SK-N-DZ (cell line): ENCODE measurements at regions not wholly inside any gene's neighbourhood (a gene's known extent, or its start where the extent isn't known, plus 50 kb on each side); places are given as distances from the start of the nearest gene placed in this dataset.
A peak's percentile ranks its signal among the peaks of the same experiment; 100 is the strongest.
"Not testable (repeated sequence)": the region's sequence is repeated elsewhere in the genome, so short reads cannot be mapped to it uniquely, and the experiment has no call there.

Experiments
- DNase-seq: peaks from one replicate; pipeline ENCODE4 v3.0.0-alpha.2; 2015; ENCODE audit warnings: low spot score

DNA sequence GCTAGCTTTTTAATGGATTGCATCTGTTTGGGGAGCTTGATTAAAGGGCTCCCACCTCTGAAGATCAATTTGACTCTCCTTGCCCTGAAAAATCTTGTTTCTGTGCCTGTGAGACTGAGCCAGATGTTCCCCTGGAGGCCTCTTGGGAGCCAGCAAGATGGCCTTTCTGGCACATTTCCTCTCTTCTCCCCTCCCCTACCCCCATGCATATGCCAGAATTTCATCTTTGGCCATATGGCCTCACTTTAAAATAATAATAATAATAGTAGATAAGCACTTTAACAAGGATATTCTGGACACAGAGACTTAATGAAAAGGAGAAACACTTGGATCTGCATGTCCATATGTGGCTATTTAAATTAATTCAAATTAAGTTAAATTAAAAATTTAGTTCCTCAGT is 144.1 kb upstream of the CES5A start:
- no peak for DNase-seq

DNA sequence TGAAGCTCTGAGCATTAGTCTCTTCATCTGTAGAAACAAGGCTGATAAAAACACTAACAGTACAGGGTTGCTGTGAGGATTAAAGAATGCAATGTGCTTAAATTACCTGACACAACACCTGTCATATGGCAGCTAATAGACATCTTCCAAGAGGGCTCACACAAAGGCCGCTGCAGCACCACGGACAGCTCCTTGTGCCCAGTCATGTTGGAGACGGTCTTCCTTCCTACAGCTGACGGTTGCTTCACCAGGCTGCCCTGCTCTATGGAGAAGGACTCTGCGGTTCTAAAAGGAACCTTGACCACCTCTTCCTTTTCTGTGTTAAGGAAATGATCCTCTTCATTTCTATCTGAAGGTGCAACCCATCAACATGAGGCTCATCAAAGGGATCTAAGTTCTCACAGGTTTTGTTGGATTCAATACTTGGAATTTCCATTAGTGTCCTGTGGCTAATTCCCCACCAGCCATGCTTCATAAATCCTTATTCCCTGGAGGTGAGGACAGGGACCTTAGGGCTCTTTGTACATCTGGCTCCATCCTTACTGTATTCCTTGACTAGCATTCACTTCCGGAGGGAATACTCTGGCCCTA is 138.9 kb upstream of the CES5A start:
- peak; percentile 16 for DNase-seq

GRCh38 chr16:56012482-56012811 is 137.3 kb upstream of the CES5A start:
- DNase-seq, result no peak

DNA sequence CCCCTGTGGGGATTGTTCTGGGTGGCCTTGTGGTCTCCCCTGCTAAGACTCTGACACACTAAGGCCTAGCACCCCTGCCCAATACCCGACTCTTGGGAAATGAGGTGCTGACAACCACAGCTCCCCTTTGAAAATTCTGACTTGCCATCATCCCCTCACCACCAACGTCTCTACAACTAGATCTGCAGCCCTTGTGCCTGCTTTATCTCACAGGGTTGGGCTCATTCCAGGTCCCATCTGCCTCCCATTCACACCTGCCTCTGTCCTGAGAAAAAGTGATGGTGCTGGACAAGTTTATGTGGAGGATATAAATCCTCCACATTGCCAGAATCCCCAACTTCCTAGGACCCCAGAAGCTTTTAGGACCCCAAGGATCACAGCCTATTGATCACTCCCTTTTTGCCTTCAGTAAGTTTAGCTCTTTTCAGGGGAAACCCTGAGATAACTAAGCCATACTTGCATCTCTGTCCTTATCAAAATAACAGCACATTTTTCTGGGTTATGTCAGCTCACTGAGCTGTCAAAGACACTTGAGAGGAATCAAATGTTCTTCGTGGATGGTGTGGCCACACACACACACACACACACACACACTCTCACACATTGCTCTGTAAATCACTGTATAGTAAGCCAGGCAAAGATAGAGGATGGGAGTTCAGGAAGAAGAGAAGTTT is 136.8 kb upstream of the CES5A start:
- DNase-seq, result no peak

- no peak for DNase-seq
These were observed 130.8 kb upstream of the CES5A start for GRCh38 chr16:56005958-56006357.

DNA sequence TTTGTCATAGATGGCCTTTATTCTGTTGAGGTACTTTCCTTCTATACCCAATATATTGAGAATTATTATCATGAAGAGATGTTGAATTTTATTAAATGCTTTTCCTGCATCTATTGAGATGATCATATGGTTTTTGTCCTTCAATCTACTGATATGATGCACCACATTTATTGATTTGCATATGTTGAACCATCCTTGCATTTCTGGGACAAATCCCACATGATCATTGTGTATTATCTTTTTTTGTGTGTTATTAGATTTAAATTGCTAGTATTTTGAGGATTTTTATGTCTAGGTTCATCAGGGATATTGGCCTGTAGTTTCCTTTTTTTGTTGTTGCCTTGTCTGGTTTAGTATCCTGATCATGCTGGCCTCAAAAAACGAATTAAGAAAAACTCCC is 124.5 kb upstream of the CES5A start:
- DNase-seq, result no peak

DNA sequence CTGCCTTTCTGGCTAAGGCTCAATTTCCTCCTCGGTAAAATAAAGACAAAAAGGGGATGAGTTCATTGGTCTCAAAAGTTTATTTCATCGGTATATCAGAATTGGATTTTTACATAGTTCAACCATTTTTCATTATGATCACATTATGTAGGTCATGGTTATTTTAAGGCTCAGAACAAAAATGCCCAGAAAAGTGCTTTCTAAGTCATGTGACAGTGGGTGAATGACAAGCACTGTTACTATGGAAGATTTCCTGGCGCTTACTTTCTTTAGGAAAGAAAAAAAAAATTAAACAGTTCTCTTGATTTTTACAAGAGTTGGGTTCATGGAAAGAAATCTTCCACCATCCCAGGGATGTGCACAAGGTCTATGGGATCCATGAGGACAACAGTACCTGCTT is 117.9 kb upstream of the CES5A start:
- no peak for DNase-seq

GRCh38 chr16:55992551-55992950 is 117.4 kb upstream of the CES5A start:
- DNase-seq, result no peak

- no peak for DNase-seq
These were observed 116.7 kb upstream of the CES5A start for GRCh38 chr16:55991843-55992242.

GRCh38 chr16:55989569-55989907 is 114.4 kb upstream of the CES5A start:
- DNase-seq, result no peak

DNA sequence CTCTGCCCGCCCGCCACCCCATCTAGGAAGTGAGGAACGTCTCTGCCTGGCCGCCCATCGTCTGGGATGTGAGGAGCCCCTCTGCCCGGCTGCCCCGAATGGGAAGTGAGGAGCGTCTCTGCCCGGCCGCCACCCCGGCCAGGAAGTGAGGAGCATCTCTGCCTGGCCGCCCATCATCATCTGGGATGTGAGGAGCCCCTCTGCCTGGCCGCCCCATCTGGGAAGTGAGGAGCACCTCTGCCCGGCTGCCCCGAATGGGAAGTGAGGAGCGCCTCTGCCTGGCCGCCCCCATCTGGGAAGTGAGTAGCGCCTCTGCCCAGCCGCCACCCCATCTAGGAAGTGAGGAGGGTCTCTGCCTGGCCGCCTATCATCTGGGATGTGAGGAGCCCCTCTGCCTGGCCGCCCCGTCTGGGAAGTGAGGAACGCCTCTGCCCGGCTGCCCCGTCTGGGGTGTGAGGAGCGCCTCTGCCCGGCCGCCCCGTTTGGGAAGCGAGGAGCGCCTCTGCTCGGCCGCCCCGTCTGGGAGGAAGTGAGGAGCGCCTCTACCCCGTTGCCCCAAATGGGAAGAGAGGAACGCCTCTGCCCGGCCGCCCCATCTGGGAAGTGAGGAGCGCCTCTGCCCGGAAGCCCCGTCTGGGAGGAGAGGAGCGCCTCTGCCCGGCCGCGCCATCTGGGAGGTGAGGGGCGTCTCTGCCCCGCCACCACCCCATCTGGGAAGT is 113.8 kb upstream of the CES5A start:
- DNase-seq, result not testable (repeated sequence)

DNA sequence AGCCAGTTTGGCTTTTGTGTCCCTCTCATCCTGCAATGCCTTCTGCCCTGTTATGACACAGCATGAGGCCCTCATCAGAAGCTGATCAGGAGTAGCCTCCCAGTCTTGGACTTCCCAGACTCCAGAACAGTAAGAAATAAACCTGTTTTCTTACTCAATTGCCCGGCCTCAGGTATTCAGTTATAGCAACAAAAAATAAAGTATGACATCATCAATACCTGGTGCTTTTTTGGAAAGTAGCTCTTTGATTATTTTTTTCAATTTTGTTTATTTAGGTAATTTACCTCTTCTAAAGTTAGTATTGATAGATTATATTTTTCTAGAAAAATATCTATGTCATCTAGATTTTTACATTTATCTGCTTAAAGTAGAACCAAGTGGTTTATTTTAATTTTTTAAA is 112.8 kb upstream of the CES5A start:
- no peak for DNase-seq

DNA sequence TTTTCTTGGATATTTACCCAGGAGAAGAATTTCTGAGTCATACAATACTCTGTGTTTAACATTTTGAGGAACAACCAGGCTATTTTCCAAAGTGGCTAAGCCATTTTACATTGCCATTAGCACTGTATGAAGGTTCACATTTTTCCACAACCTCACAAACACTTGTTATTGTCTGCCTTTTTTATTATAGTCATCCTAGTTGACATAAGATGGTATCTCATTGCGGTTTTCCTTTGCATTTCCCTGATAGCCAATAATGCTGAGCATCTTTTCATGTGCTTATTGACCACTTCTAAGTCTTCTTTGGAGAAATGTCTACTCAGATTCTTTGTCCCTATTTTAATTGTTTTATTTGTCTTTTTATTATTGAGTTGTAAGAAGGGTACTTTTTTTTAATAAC is 107.4 kb upstream of the CES5A start:
- DNase-seq, result no peak

GRCh38 chr16:55981557-55981956 is 106.4 kb upstream of the CES5A start:
- DNase-seq, result no peak

GRCh38 chr16:55976815-55977214 is 101.6 kb upstream of the CES5A start:
- DNase-seq, result no peak

GRCh38 chr16:55971447-55971846 is 96.3 kb upstream of the CES5A start:
- no peak for DNase-seq

GRCh38 chr16:55968221-55968620 is 93.0 kb upstream of the CES5A start:
- no peak for DNase-seq

DNA sequence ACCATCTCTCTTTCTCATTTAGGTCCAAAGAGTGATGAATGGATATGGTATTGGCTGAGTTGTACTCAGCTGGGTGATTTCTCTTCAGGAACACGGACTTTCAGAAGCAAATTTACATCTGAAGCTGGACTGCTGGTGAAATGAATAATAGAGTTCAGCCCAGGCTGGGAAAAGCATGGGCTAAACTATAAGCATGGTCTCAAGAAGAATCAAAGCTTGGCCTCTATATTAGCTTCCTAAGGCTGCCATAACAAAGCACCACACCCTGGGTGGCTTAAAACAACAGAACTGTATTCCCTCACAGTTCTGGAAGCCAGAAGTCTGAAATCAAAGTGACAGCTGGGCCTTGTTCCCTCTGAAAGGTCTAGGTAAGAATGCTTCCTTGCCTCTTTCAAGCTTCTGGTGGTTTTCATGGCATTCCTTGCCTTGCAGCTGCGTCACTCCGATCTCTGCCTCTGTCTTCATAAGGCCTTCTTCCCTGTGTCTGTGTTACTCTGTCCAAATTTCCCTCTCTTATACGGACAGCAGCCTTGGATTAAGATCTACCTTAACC is 89.8 kb upstream of the CES5A start:
- no peak for DNase-seq

GRCh38 chr16:55955845-55956244 is 80.7 kb upstream of the CES5A start:
- no peak for DNase-seq

DNA sequence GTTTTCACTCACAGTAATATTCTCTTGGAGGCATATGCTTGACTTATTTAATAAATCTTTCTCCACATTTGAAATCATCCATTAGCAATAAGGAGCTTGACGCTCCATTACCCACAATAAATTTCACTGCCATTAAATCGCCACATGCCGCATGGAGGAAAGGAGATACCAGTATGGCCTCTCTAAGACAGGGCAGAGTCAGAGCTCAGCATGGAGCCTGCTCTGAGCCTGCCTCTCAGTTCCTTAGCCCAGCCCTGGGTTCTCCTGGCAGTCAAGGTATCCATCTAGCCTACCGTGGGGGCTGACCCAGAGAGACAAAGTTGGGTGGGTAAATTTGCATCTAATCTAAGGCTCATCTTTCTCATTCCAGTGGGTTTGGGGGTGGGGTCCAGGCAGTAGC is 80.3 kb upstream of the CES5A start:
- no peak for DNase-seq

DNA sequence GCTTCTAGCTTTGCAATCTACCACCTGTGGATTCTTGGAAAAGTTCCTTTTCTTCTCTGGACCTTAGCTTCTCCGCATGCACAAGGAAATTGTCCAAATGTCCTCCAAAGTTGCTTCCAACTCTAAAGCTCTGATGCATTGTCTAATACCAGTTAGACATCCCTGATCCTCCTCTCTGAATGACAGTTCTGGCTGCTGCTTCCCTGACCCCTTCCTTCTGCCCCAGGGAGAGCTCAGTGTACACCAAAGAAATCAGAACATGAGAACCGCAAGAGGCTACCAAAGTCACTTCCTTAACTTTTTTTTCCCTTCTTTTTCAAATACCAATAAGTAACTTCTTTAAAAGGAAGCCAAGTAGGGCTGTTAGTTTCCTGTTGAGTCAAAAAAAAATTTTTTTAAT is 79.7 kb upstream of the CES5A start:
- no peak for DNase-seq

DNA sequence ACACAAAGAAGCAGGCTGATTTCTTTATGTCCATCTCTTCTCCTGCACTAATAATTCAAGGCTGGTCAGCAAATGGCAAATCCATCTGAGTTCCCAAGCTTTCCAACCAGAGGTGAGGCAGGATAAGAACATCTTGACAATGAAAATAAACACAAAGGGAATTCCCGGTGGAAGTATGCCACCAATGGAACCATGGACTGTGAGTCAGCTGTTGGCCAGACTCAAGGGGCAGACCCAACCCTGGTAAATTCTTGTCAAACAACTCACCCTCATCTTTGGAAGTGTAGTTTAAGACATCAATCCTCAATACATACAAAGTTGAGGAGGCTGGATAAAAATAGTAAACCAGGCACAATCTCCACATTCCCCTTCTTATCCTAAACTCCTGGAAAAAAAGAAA is 74.3 kb upstream of the CES5A start:
- DNase-seq, result no peak

- DNase-seq, result no peak
These were observed 73.1 kb upstream of the CES5A start for GRCh38 chr16:55948230-55948629.
